Peyer's patch (tissue), 4 donors: ENCODE measurements at regions not wholly inside any gene's neighbourhood (a gene's known extent, or its start where the extent isn't known, plus 50 kb on each side); places are given as distances from the start of the nearest gene placed in this dataset.

ENCODE experiments used
- CTCF ChIP-seq, 6 experiments: fragments of 450-650 bp in 4 of 6; fragments of 200-600 bp in 2 of 6; sonication (generic) in 1 of 6; IDR thresholded peaks; one replicate each; pipeline ENCODE4 v1.5.1; 2017 to 2019; ENCODE audit warnings: antibody characterized with exemption in 6 of 6, mild to moderate bottlenecking in 3 of 6, moderate library complexity in 1 of 6
- POLR2A ChIP-seq, 2 donors: fragments of 450-650 bp; IDR thresholded peaks; one replicate each; pipeline ENCODE4 v1.5.1; 2017; ENCODE audit warnings: antibody characterized with exemption in 2 of 2, mild to moderate bottlenecking in 2 of 2, moderate library complexity in 2 of 2

GRCh38 chr3:56989169-56989976, 71.1 kb upstream of the SPATA12 start:
- TF ChIP-seq CTCF (IDR thresholded peaks at IDR 0.05), result no peak
- no peak for TF ChIP-seq POLR2A (IDR thresholded peaks at IDR 0.05)
